ENCODE measurements at regions not wholly inside any gene's neighbourhood (a gene's known extent, or its start where the extent isn't known, plus 50 kb on each side); places are given as distances from the start of the nearest gene placed in this dataset.

DNA sequence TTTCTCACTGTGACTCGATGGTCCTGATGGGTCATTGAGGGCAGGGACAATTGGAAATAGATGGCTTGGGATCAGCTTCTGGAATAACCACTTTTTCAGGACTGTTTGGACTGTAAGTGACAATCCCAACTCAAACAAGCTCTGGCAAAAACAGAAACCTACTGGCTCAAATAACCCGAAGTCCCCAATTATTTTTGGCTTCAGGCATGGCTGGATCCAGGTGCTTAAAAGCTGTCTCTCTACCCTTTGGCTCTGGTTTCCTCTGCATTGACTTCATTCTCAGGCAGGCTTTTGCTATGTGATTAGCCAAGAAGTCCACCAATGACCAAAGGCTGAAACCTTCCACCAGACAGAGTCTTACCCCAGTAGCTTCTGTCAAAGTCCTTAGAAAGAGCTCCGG is 92.9 kb upstream of the PRR23E start:
- Histone ChIP-seq H3T11ph (ENCODE audit: low read length) (no peak overlapping the region), H4K91ac (ENCODE audit: insufficient read length, low read depth, low read length) (no peak overlapping the region), H2BK12ac (ENCODE audit: insufficient read length, low read depth, low read length) (no peak overlapping the region), H2BK120ac (ENCODE audit: low read depth, low read length, poor library complexity, severe bottlenecking) (no peak overlapping the region), H3K79me1 (ENCODE audit: insufficient read depth, low read depth, low read length, poor library complexity, severe bottlenecking) (no peaks in the 10 kb centered on the region), H3K9me3 (ENCODE audit: control insufficient read depth, low read depth, low read length) (no peaks in the 10 kb centered on the region), H2AK5ac (ENCODE audit: insufficient read length, low read length) (no peak overlapping the region), H3K4me2 (ENCODE audit: insufficient read depth, insufficient read length, low read length) (no peak overlapping the region), H3K4ac (ENCODE audit: low read depth, low read length) (no peak overlapping the region), H2BK20ac (ENCODE audit: low read depth, low read length, poor library complexity, severe bottlenecking) (no peak overlapping the region), H3K79me2 (ENCODE audit: insufficient read depth, low read length) (no peaks in the 10 kb centered on the region), H4K20me1 (ENCODE audit: control insufficient read depth, insufficient read depth, insufficient read length) (no peaks in the 10 kb centered on the region), H3K27me3 (ENCODE audit: insufficient read depth, low read length) (no peaks in the 10 kb centered on the region), H2AFZ (ENCODE audit: low read length) (no peak overlapping the region), H3K18ac (ENCODE audit: insufficient read length, low read depth, low read length) (no peak overlapping the region), H2BK5ac (ENCODE audit: insufficient read length, low read length) (no peak overlapping the region), H4K5ac (ENCODE audit: insufficient read length, low read depth, low read length) (no peak overlapping the region), H3K9ac (ENCODE audit: extremely low read depth, insufficient read length, low read length) (no peak overlapping the region), H3K27ac (ENCODE audit: insufficient read length, low read depth, low read length) (no peak overlapping the region), H3K14ac (ENCODE audit: insufficient read depth, low read length) (no peak overlapping the region), H3K56ac (ENCODE audit: insufficient read length, low read depth, low read length) (no peak overlapping the region), H3K23ac (ENCODE audit: insufficient read length, low read depth, low read length) (no peak overlapping the region), H4K8ac (replicated peaks; ENCODE audit: insufficient read length, low read depth, low read length) (no peak overlapping the region), H3K23me2 (ENCODE audit: insufficient read length, low read depth, low read length, poor library complexity, severe bottlenecking) (no peaks in the 10 kb centered on the region), H2BK15ac (ENCODE audit: low read depth, low read length) (no peak overlapping the region), H3K4me1 (ENCODE audit: insufficient read depth, low read length) (no peaks in the 10 kb centered on the region)
- H3K27ac Mint-ChIP-seq: no peak overlapping the region
- WGBS (ENCODE audit: extremely low coverage, insufficient read length, low lambda C conversion rate): no CpG with 5 or more reads among the region's 3 CpGs
- TF ChIP-seq, protein P1, sequence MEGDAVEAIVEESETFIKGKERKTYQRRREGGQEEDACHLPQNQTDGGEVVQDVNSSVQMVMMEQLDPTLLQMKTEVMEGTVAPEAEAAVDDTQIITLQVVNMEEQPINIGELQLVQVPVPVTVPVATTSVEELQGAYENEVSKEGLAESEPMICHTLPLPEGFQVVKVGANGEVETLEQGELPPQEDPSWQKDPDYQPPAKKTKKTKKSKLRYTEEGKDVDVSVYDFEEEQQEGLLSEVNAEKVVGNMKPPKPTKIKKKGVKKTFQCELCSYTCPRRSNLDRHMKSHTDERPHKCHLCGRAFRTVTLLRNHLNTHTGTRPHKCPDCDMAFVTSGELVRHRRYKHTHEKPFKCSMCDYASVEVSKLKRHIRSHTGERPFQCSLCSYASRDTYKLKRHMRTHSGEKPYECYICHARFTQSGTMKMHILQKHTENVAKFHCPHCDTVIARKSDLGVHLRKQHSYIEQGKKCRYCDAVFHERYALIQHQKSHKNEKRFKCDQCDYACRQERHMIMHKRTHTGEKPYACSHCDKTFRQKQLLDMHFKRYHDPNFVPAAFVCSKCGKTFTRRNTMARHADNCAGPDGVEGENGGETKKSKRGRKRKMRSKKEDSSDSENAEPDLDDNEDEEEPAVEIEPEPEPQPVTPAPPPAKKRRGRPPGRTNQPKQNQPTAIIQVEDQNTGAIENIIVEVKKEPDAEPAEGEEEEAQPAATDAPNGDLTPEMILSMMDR (conservative IDR thresholded peaks at IDR 0.05): no peak
- peaks cover 6 to 18% of the 10 kb centered on the region in 2 experiments for H3K4me1 Mint-ChIP-seq
- no peak for DNase-seq
- H3K27me3 Mint-ChIP-seq (ENCODE audit: low read depth): peaks cover 7% of the 10 kb centered on the region
- peaks cover 6 to 12% of the 10 kb centered on the region in 2 experiments; a peak in 4 of 5 replicates for H3K9me3 Mint-ChIP-seq
- H3K4me3 Mint-ChIP-seq: no peak overlapping the region
- H3K36me3 Mint-ChIP-seq (ENCODE audit: insufficient read depth in 1 of 3, low read depth in 3 of 3): peaks cover 0 to 12% (median 3%) of the 10 kb centered on the region in 3 experiments; a peak in 4 of 7 replicates

Measured in H9 (cell line).